ENCODE measurements at regions not wholly inside any gene's neighbourhood (a gene's known extent, or its start where the extent isn't known, plus 50 kb on each side); places are given as distances from the start of the nearest gene placed in this dataset.

DNA sequence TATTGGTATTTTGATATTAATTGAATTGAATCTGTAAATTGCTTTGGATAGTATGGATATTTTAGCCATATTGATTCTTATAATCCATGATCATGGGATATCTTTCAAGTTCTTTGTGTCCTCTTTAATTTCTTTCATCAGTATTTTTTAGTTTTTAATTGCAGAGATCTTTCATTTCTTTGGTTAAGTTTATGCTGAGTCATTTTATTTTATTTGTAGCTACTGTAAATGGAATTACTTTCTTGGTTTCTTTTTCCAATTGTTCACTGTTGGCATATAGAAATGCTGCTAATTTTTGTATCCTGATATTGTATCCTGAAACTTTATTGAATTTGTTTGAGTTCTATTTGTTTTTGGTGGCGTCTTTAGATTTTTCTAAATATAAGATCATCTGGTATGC, 79.5 kb upstream of the DSEL start:
- H3K36me3 ChIP-seq (ENCODE audit: control insufficient read depth in 2 of 3, insufficient read depth in 3 of 3, low read length in 3 of 3) = no peaks in the 10 kb centered on the region
- H3K27ac ChIP-seq (ENCODE audit: low read depth in 2 of 2, low read length in 2 of 2) = no peak overlapping the region
- FAIRE-seq (no peak), DNase-seq (no peak)
- no peak overlapping the region for H3K9ac ChIP-seq (ENCODE audit: low read length in 3 of 3)
- H3K4me1 ChIP-seq (ENCODE audit: control insufficient read depth in 2 of 3, insufficient read depth in 2 of 3, low read depth in 1 of 3, low read length in 3 of 3) = no peaks in the 10 kb centered on the region
- no peak overlapping the region for H3K4me3 ChIP-seq (ENCODE audit: low read length in 3 of 3)
- no peaks in the 10 kb centered on the region for H3K9me3 ChIP-seq (ENCODE audit: control insufficient read depth in 2 of 3, insufficient read depth in 1 of 3, low read length in 3 of 3)
- TF ChIP-seq, protein P1, sequence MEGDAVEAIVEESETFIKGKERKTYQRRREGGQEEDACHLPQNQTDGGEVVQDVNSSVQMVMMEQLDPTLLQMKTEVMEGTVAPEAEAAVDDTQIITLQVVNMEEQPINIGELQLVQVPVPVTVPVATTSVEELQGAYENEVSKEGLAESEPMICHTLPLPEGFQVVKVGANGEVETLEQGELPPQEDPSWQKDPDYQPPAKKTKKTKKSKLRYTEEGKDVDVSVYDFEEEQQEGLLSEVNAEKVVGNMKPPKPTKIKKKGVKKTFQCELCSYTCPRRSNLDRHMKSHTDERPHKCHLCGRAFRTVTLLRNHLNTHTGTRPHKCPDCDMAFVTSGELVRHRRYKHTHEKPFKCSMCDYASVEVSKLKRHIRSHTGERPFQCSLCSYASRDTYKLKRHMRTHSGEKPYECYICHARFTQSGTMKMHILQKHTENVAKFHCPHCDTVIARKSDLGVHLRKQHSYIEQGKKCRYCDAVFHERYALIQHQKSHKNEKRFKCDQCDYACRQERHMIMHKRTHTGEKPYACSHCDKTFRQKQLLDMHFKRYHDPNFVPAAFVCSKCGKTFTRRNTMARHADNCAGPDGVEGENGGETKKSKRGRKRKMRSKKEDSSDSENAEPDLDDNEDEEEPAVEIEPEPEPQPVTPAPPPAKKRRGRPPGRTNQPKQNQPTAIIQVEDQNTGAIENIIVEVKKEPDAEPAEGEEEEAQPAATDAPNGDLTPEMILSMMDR (IDR thresholded peaks at IDR 0.05; ENCODE audit: borderline replicate concordance, extremely low read depth, insufficient read depth) = no peak
- no peaks in the 10 kb centered on the region for H3K27me3 ChIP-seq (ENCODE audit: control insufficient read depth, insufficient read depth, low read length)
- intact Hi-C loops (cut with DNase I) = no loop called here

GRCh38 chr18:67590571-67591141, 74.1 kb upstream of the DSEL start:
- Histone ChIP-seq H3K4me1 (ENCODE audit: control insufficient read depth in 2 of 3, insufficient read depth in 2 of 3, low read depth in 1 of 3, low read length in 3 of 3) (no peaks in the 10 kb centered on the region), H3K9ac (ENCODE audit: low read length in 3 of 3) (no peak overlapping the region), H3K27me3 (ENCODE audit: control insufficient read depth, insufficient read depth, low read length) (no peaks in the 10 kb centered on the region), H3K27ac (ENCODE audit: low read depth in 2 of 2, low read length in 2 of 2) (no peak overlapping the region), H3K4me3 (ENCODE audit: low read length in 3 of 3) (no peak overlapping the region), H3K36me3 (ENCODE audit: control insufficient read depth in 2 of 3, insufficient read depth in 3 of 3, low read length in 3 of 3) (no peaks in the 10 kb centered on the region), H3K9me3 (ENCODE audit: control insufficient read depth in 2 of 3, insufficient read depth in 1 of 3, low read length in 3 of 3) (no peaks in the 10 kb centered on the region)
- DNase-seq (no peak), FAIRE-seq (no peak)
- intact Hi-C loops (cut with DNase I) = no loop called here
- TF ChIP-seq, protein P1 (IDR thresholded peaks at IDR 0.05; ENCODE audit: borderline replicate concordance, extremely low read depth, insufficient read depth) = no peak

GRCh38 chr18:67589325-67589724, 72.8 kb upstream of the DSEL start:
- Histone ChIP-seq H3K27ac (ENCODE audit: low read depth in 2 of 2, low read length in 2 of 2) (no peak overlapping the region), H3K4me1 (ENCODE audit: control insufficient read depth in 2 of 3, insufficient read depth in 2 of 3, low read depth in 1 of 3, low read length in 3 of 3) (no peaks in the 10 kb centered on the region), H3K27me3 (ENCODE audit: control insufficient read depth, insufficient read depth, low read length) (no peaks in the 10 kb centered on the region), H3K9ac (ENCODE audit: low read length in 3 of 3) (no peak overlapping the region), H3K9me3 (ENCODE audit: control insufficient read depth in 2 of 3, insufficient read depth in 1 of 3, low read length in 3 of 3) (no peaks in the 10 kb centered on the region), H3K4me3 (ENCODE audit: low read length in 3 of 3) (no peak overlapping the region), H3K36me3 (ENCODE audit: control insufficient read depth in 2 of 3, insufficient read depth in 3 of 3, low read length in 3 of 3) (no peaks in the 10 kb centered on the region)
- no peak for FAIRE-seq
- DNase-seq = no peak
- TF ChIP-seq, protein P1 (IDR thresholded peaks at IDR 0.05; ENCODE audit: borderline replicate concordance, extremely low read depth, insufficient read depth) = no peak
- intact Hi-C loops (cut with DNase I) = no loop called here

- Histone ChIP-seq H3K4me1 (ENCODE audit: control insufficient read depth in 2 of 3, insufficient read depth in 2 of 3, low read depth in 1 of 3, low read length in 3 of 3) (no peaks in the 10 kb centered on the region), H3K9me3 (ENCODE audit: control insufficient read depth in 2 of 3, insufficient read depth in 1 of 3, low read length in 3 of 3) (no peaks in the 10 kb centered on the region), H3K4me3 (ENCODE audit: low read length in 3 of 3) (no peak overlapping the region), H3K36me3 (ENCODE audit: control insufficient read depth in 2 of 3, insufficient read depth in 3 of 3, low read length in 3 of 3) (no peaks in the 10 kb centered on the region), H3K27ac (ENCODE audit: low read depth in 2 of 2, low read length in 2 of 2) (no peak overlapping the region), H3K9ac (ENCODE audit: low read length in 3 of 3) (no peak overlapping the region), H3K27me3 (ENCODE audit: control insufficient read depth, insufficient read depth, low read length) (no peaks in the 10 kb centered on the region)
- no peak for FAIRE-seq
- TF ChIP-seq, protein P1 (IDR thresholded peaks at IDR 0.05; ENCODE audit: borderline replicate concordance, extremely low read depth, insufficient read depth) = no peak
- intact Hi-C loops (cut with DNase I) = no loop called here
- no peak for DNase-seq
These were observed 69.6 kb upstream of the DSEL start for GRCh38 chr18:67586101-67586500.
